SU-DHL-6 (cell line): ENCODE measurements at regions not wholly inside any gene's neighbourhood (a gene's known extent, or its start where the extent isn't known, plus 50 kb on each side); places are given as distances from the start of the nearest gene placed in this dataset.

ENCODE experiments used
- CTCF ChIP-seq: fragments of 200-600 bp; sonication (generic); IDR thresholded peaks from one replicate; pipeline ENCODE4 v1.5.1; 2017; ENCODE audit warnings: antibody characterized with exemption, mild to moderate bottlenecking, low read length, moderate library complexity; ENCODE audit not compliant: insufficient read depth, poor library complexity, severe bottlenecking
- EZH2phosphoT487 ChIP-seq: fragments of 200-600 bp; sonication (generic), shearing (Covaris generic); conservative IDR thresholded peaks from 2 replicates; pipeline ENCODE4 v1.6.1; 2018; ENCODE audit warnings: mild to moderate bottlenecking, antibody characterized with exemption, low read length, moderate library complexity, mixed read lengths

GRCh38 chr9:108163321-108164005, 673.9 kb upstream of the KLF4 start:
- TF ChIP-seq CTCF (no peak), EZH2phosphoT487 (no peak)
